NCI-H524 treated with DMSO at 0.1 percent for 48 hours (cell line): ENCODE measurements at regions not wholly inside any gene's neighbourhood (a gene's known extent, or its start where the extent isn't known, plus 50 kb on each side); places are given as distances from the start of the nearest gene placed in this dataset.
"Not testable (repeated sequence)": the region's sequence is repeated elsewhere in the genome, so short reads cannot be mapped to it uniquely, and the experiment has no call there.

Source experiments
- DNase-seq: peaks from one replicate; lab custom pipeline; 2025; lab: John Stamatoyannopoulos, UW

- not testable (repeated sequence) for DNase-seq
These were observed 114.3 kb upstream of the PALM2AKAP2 start for GRCh38 chr9:109665736-109666135.

- DNase-seq: no peak
These were observed 98.7 kb upstream of the PALM2AKAP2 start for GRCh38 chr9:109681301-109681700.

- no peak for DNase-seq
These were observed 97.8 kb upstream of the PALM2AKAP2 start for GRCh38 chr9:109682227-109682626.

GRCh38 chr9:109683521-109683920, 96.5 kb upstream of the PALM2AKAP2 start:
- DNase-seq: no peak

DNA sequence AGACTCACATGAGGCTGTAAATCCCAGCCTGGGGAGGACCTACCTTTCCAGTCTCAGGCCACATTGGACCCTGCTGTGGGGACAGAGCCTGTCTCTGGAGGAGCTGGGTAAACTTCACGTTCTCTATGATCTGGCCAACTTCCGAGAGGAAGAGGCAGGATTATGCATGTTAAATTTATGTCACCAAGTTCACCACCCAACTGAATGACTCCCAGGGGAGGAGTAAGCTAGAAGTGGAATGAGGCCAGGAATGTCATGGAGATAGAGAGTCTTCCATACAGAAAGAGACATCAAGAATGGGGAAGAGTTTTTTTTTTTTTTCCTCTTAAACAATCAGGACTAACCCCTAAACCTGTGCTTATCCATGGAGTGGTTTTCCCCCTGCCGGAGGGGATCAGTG, 90.3 kb upstream of the PALM2AKAP2 start:
- no peak for DNase-seq

DNA sequence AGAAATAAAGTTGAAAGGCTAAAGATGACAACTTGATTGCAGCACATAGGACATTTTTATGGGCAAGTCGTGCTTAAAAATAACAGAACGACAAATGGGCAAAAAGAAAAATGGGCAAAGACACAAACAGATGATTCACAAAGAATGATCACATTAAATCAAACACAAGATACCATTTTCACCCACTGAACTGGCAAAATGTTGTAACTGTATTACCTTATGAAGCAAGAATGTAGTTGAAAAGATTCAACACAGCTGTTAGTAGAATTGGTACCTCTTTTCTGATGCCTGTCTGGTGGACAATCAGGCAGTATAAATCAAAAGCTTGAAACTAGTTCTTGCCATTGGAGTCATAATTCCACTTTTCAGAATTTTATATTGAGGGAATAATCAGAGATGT, 81.0 kb upstream of the PALM2AKAP2 start:
- DNase-seq: no peak

DNA sequence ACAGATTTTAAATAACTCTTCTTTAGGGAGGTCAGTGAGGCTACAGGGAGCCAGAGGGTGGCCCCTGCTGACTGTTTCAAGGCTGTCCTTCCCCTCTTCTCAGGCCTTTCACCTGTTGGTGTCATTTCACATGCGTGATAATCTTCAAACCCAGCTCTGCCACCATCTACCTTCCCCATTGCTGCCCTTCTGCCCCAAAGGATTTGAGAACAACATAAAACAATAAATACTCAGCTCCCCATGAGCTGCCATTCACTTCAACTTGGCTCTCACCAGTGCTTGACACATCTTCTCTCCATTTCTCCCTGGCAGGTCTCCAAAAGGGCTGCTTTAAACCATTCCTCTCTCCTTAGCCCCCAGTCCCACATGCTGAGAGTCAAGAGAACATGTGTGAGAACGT, 75.5 kb upstream of the PALM2AKAP2 start:
- DNase-seq: no peak

DNA sequence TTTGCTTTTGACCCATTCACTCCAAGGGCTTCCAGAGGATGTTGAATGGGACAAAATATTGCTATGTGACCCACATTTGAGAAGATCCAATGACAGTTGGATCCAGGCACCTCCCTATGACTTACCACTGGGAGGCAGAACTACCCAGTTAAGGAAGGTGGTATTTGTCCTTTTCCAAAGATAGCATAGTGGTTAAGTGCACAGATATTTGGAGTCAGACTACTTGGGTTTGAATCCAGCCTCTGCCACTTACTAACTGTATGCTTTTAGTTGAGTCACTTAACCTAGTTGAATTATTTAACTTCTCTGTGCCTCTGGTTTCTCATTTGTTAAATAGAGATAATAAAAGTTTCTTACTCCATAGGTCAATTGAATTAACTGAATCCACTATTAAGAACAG, 74.5 kb upstream of the PALM2AKAP2 start:
- DNase-seq: no peak

GRCh38 chr9:109707355-109707754, 72.6 kb upstream of the PALM2AKAP2 start:
- DNase-seq: no peak

- no peak for DNase-seq
These were observed 71.5 kb upstream of the PALM2AKAP2 start for GRCh38 chr9:109708451-109708945.

DNA sequence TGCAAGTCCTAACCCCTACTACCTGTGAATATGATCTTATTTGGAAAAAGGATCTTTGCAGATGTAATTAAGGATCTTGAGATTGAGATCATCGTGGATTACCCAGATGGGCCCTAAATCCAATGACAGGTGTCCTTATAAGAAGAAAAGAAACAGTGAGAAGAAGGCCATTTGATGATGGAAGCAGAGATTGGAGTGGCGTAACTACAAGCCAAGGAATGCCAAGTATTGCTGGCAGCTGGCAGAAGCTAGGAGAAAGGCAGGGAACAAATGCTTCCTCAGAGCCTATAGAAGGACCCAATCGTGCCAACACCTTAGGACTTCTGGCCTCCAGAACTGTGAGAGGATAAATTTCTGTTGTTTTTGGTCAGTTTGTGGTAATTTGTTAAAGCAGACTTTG, 70.1 kb upstream of the PALM2AKAP2 start:
- no peak for DNase-seq

DNA sequence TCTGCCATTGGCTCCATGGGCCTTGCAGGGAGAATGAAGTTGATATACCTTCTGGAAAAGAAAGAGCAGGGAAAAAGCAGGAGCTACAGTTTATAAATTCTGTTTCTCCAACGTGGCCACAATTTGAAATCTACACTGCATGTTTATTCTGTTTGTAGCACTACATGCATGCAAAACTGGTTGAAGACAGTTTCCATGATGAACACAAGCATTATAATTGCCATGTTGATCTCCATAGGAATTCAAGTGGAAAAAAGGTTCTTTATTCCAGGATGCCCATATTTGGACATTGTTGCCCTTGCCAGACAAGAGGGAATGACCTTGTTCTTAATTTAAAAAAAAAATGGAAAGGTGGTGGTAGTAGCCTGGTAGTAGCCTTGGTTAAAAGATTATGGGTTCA, 69.2 kb upstream of the PALM2AKAP2 start:
- DNase-seq: no peak

DNA sequence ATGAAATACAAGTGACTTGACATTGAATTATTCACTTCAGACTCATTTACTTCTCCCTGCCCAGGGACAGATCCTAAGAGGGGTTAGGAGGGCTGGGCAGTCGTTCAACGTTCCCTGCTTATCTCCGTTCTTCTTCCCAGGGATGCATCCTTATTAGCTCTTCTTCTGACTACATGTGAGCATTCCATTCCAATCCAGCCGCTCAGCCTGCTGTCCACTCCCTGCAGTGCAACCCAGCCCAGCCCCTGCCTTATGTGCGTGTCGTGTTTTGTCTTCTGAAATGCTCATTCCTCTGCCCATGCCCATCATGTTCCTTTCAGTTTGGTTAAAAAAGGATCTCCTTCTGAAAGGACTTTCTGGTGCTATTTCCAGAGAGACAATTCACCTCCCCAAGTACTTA, 64.7 kb upstream of the PALM2AKAP2 start:
- no peak for DNase-seq

DNA sequence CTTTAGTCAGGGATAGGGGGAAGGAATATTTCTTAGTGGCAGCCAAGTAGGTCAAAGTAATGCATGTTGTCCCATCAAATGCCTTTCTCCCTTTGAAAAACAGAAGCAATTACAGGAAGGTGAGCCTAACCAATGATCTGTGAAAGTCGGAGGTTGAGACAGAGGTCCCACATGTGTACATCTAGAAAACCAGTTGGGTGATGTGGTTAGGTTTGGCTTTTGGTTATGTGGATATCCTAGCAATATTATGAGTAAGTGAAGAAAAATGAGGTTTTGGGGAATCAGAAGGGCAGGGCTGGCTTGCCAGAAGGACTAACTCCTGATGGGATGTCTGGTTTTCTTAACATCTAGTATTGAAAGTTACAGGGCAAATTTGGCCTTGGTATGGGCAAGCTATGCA, 63.4 kb upstream of the PALM2AKAP2 start:
- no peak for DNase-seq

DNA sequence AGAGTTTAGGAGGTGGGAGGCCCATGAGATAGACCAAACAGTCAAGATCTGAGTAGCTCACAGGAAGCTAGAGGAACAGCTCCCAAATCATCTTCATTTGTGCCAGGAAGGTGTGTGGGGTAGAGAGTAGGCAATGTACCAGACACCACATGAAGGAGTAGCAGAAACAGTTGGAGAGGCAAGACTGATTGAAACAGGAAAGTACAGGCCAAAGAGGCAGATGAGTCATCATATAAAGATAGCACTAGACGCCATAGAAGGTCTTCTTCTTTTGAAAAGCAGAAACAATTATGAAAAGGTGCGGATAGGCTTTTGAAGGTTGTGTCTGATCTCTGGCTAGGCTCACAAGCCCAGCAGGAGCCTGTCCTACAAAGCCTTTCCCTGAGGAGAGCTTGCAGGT, 62.7 kb upstream of the PALM2AKAP2 start:
- no peak for DNase-seq

DNA sequence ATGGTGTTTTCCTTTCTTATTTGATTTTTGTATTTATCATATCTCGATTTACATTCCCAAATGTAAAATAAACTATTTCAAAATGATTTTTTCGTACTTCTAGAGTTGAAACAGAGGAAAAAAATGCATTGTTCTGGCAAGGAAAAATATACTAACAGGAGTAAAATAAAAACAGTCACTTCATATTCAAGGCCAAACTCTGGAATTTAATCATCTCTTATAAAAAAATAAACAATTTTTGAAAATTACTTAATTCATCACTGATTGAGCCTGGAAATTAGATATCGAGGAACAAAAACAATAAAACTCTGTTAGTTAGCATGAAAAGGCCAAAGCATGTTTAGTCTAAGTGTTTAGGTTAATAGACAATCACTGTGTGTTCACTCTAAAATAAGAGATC, 61.1 kb upstream of the PALM2AKAP2 start:
- DNase-seq: no peak

GRCh38 chr9:109721001-109721400, 59.0 kb upstream of the PALM2AKAP2 start:
- no peak for DNase-seq

- no peak for DNase-seq
These were observed 58.0 kb upstream of the PALM2AKAP2 start for GRCh38 chr9:109722007-109722406.

DNA sequence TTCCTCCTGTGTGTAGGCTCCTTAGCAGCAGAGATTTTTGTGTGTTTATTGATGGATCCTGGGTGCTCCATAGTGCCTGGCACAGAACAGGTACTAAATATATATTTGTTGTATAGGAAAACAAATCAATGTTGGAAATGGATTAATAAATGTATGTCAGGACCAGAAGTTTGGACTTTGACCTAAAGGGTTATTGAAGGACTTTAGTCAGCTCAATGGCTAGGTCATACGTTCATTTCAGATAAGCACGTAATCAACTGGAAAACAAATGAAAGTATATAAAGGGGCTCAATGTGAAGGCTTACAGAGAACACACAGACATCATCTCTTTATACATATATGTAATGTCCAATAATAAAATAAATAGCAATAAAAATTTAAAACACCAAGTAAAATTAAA, 56.2 kb upstream of the PALM2AKAP2 start:
- DNase-seq: no peak

GRCh38 chr9:109725460-109725859, 54.5 kb upstream of the PALM2AKAP2 start:
- DNase-seq: no peak

DNA sequence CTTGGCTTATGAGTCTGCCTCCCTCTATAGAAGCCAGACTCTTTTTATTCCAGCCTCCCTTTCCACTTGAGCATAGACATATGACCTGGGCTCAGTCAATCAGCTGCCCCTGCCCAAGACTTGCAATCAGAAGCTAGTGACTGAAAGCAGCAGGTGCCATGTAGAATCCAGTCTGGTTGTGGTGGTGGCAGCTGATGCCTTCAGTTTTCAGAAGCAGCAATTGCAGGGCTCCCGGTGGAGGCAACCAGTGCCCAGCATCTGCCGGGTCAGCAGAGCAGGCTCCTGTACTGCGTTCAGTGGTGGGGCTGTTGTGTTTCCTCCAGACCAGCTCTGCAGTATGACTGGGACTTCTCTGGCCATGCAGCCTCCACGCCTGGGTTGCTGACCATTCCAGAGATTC, 53.9 kb upstream of the PALM2AKAP2 start:
- DNase-seq: no peak

DNA sequence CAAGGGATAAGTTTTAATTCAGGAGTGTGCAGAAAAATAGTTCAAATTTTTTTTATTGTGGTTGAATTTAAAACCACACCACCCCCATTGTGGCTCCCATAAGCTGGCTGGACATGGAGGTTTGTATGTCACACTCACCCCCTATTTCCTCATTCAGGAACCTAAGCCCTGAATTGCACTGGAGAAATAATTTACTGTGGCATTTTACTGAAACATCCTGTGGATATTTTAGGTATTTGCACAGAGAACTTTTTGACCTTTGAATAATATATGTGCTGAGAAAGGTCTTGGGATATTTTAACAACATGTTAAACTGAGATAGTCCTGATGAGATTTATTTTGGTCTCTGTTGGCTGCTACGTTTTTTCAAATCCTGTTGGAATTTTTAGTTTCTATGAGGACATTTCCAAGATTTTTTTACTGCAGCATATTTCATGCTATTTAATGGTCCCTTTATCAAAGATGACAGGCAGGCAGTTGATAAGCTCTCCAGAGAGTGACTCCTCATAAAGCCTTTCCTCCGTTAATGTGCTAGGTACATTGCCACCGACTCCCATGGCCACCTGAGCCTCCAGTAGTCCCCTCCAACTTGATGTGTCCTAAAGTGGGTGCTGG, 51.2 kb upstream of the PALM2AKAP2 start:
- no peak for DNase-seq

GRCh38 chr9:109729513-109729912, 50.5 kb upstream of the PALM2AKAP2 start:
- no peak for DNase-seq
